IMR-90 (cell line): ENCODE measurements at regions not wholly inside any gene's neighbourhood (a gene's known extent, or its start where the extent isn't known, plus 50 kb on each side); places are given as distances from the start of the nearest gene placed in this dataset.
"Not testable (repeated sequence)": the region's sequence is repeated elsewhere in the genome, so short reads cannot be mapped to it uniquely, and the experiment has no call there.

Source experiments
- ATAC-seq: fragments of 200-7000 bp; cut with Tn5 transposase; 2 replicates; pipeline ENCODE4 v1.9.1; 2020; ENCODE audit warnings: low read depth, mild to moderate bottlenecking, moderate library complexity
- BruUV-seq: library from RNA; stranded (reverse); fragments of 400-500 nt; replicated peaks from 2 replicates; lab custom pipeline; 2021; lab: Mats Ljungman, UMichigan
- CTCF ChIA-PET: fragments of 300-600 bp; formaldehyde crosslinking; extraction: SDS; loops from one replicate; lab custom pipeline; 2021; ENCODE audit warnings: antibody characterized with exemption; lab: Yijun Ruan, JAX
- POLR2A ChIA-PET: fragments of 300-600 bp; sonication (Branson Sonifier 250); formaldehyde crosslinking; loops from one replicate; lab custom pipeline; 2022; ENCODE audit warnings: antibody characterized with exemption; ENCODE audit not compliant: unreplicated experiment; lab: Charles Lee
- DNase-seq: peaks from one replicate; pipeline ENCODE4 v3.0.0; 2013
- H2AFZ ChIP-seq: replicated peaks from 2 replicates; pipeline ENCODE3; 2013; ENCODE audit warnings: low read length, mild to moderate bottlenecking; ENCODE audit not compliant: poor library complexity
- H2AK5ac ChIP-seq: 2 replicates; pipeline ENCODE4 v1.6.1; 2013; ENCODE audit warnings: low read depth, low read length, inconsistent platforms
- H2AK9ac ChIP-seq: replicated peaks from 2 replicates; pipeline ENCODE3; 2013; ENCODE audit warnings: mild to moderate bottlenecking, low read depth, low read length, moderate library complexity; ENCODE audit not compliant: poor library complexity
- H2BK120ac ChIP-seq: 2 replicates; pipeline ENCODE4 v1.6.1; 2013; ENCODE audit warnings: low read depth, low read length, inconsistent platforms
- H2BK15ac ChIP-seq: 3 replicates; pipeline ENCODE4 v1.6.1; 2013; ENCODE audit warnings: low read depth, low read length, inconsistent platforms
- H2BK20ac ChIP-seq: 2 replicates; pipeline ENCODE4 v1.6.1; 2013; ENCODE audit warnings: low read depth, mild to moderate bottlenecking, inconsistent platforms, low read length, moderate library complexity
- H2BK5ac ChIP-seq: 2 replicates; pipeline ENCODE4 v1.6.1; 2013; ENCODE audit warnings: mild to moderate bottlenecking, low read depth, low read length, inconsistent platforms; ENCODE audit not compliant: poor library complexity, severe bottlenecking
- H3K14ac ChIP-seq: replicated peaks from 2 replicates; pipeline ENCODE4 v1.6.1; 2013; ENCODE audit warnings: low read depth, low read length, inconsistent platforms
- H3K18ac ChIP-seq: 2 replicates; pipeline ENCODE4 v1.6.1; 2013; ENCODE audit warnings: low read depth, low read length, control low read depth
- H3K23ac ChIP-seq: 2 replicates; pipeline ENCODE4 v1.6.1; 2013; ENCODE audit warnings: low read depth, low read length, inconsistent platforms
- H3K27ac ChIP-seq: 2 replicates; pipeline ENCODE4 v1.5.1; 2013; ENCODE audit warnings: mild to moderate bottlenecking, control low read depth, low read length; ENCODE audit not compliant: insufficient read depth
- H3K27me3 ChIP-seq: 2 replicates; pipeline ENCODE4 v1.6.1; 2013; ENCODE audit warnings: low read length; ENCODE audit not compliant: control insufficient read depth, insufficient read depth
- H3K36me3 ChIP-seq: 2 replicates; pipeline ENCODE4 v1.6.1; 2013; ENCODE audit warnings: low read length, mixed read lengths; ENCODE audit not compliant: control insufficient read depth, insufficient read depth
- H3K4ac ChIP-seq: 2 replicates; pipeline ENCODE4 v1.6.1; 2013; ENCODE audit warnings: low read depth, low read length, inconsistent platforms
- H3K4me1 ChIP-seq: 2 replicates; pipeline ENCODE4 v1.6.1; 2013; ENCODE audit warnings: low read length, mixed read lengths; ENCODE audit not compliant: control insufficient read depth, insufficient read depth
- H3K4me2 ChIP-seq: 2 replicates; pipeline ENCODE4 v1.6.1; 2013; ENCODE audit warnings: low read depth, mild to moderate bottlenecking, control low read depth, low read length, moderate library complexity
- H3K4me3 ChIP-seq: 2 replicates; pipeline ENCODE4 v1.5.1; 2013; ENCODE audit warnings: low read depth, mild to moderate bottlenecking, control low read depth, low read length, moderate library complexity; ENCODE audit not compliant: insufficient read depth
- H3K56ac ChIP-seq: 2 replicates; pipeline ENCODE4 v1.6.1; 2013; ENCODE audit warnings: low read length, inconsistent platforms; ENCODE audit not compliant: insufficient read depth; ENCODE audit errors: extremely low read depth
- H3K79me1 ChIP-seq, 2 experiments: 2 replicates each; pipeline ENCODE4 v1.6.1; 2013; ENCODE audit warnings: low read length in 2 of 2, inconsistent platforms in 1 of 2, low read depth in 1 of 2
- H3K9ac ChIP-seq: 2 replicates; pipeline ENCODE4 v1.6.1; 2013; ENCODE audit warnings: low read depth, low read length, control low read depth
- H3K9me1 ChIP-seq: 2 replicates; pipeline ENCODE4 v1.6.1; 2013; ENCODE audit warnings: low read length, inconsistent platforms; ENCODE audit not compliant: insufficient read depth
- H3K9me3 ChIP-seq: 2 replicates; pipeline ENCODE4 v1.6.1; 2013; ENCODE audit warnings: low read length; ENCODE audit not compliant: control insufficient read depth, insufficient read depth
- H4K20me1 ChIP-seq: 2 replicates; pipeline ENCODE4 v1.6.1; 2013; ENCODE audit warnings: low read length, inconsistent platforms; ENCODE audit not compliant: insufficient read depth
- H4K5ac ChIP-seq: 2 replicates; pipeline ENCODE4 v1.6.1; 2013; ENCODE audit warnings: mild to moderate bottlenecking, low read depth, low read length, control low read depth
- H4K8ac ChIP-seq, 2 experiments: 2 replicates each; pipeline ENCODE4 v1.6.1; 2013; ENCODE audit warnings: low read depth in 2 of 2, low read length in 2 of 2, control low read depth in 1 of 2, inconsistent platforms in 1 of 2
- H4K91ac ChIP-seq: 2 replicates; pipeline ENCODE4 v1.6.1; 2013; ENCODE audit warnings: low read depth, low read length, inconsistent platforms; ENCODE audit not compliant: insufficient read depth
- MAZ ChIP-seq: IDR thresholded peaks from 2 replicates; pipeline ENCODE4 v1.6.1; 2012; ENCODE audit warnings: low read depth, mild to moderate bottlenecking, low read length, improper control_type of control experiment, moderate library complexity, borderline replicate concordance
- WGBS, 2 experiments: methylation state at CpG; one replicate each; pipeline versions ENCODE4 v1.1.5 to v1.1.7; 2013; ENCODE audit warnings: missing lambda C conversion rate in 2 of 2; ENCODE audit not compliant: insufficient read length in 1 of 2; ENCODE audit errors: extremely low coverage in 2 of 2; 5-methylcytosine and 5-hydroxymethylcytosine counted together
- dilution Hi-C: fragments of 300-500 bp; cut with HindIII; formaldehyde crosslinking; loops from one replicate; pipeline ENCODE4 v1.14.3; 2018; ENCODE audit warnings: low sequenced_read_pairs; ENCODE audit not compliant: unreplicated experiment
- in situ Hi-C: fragments of 300-500 bp; cut with MboI; formaldehyde crosslinking; loops from 3 replicates; pipeline ENCODE4 v1.14.3; 2019; ENCODE audit warnings: low sequenced_read_pairs, inconsistent platforms, mixed read lengths
- intact Hi-C: fragments of 100-400 bp; cut with micrococcal nuclease; formaldehyde crosslinking; loops from 2 replicates; pipeline ENCODE4 v1.10.0; 2022

DNA sequence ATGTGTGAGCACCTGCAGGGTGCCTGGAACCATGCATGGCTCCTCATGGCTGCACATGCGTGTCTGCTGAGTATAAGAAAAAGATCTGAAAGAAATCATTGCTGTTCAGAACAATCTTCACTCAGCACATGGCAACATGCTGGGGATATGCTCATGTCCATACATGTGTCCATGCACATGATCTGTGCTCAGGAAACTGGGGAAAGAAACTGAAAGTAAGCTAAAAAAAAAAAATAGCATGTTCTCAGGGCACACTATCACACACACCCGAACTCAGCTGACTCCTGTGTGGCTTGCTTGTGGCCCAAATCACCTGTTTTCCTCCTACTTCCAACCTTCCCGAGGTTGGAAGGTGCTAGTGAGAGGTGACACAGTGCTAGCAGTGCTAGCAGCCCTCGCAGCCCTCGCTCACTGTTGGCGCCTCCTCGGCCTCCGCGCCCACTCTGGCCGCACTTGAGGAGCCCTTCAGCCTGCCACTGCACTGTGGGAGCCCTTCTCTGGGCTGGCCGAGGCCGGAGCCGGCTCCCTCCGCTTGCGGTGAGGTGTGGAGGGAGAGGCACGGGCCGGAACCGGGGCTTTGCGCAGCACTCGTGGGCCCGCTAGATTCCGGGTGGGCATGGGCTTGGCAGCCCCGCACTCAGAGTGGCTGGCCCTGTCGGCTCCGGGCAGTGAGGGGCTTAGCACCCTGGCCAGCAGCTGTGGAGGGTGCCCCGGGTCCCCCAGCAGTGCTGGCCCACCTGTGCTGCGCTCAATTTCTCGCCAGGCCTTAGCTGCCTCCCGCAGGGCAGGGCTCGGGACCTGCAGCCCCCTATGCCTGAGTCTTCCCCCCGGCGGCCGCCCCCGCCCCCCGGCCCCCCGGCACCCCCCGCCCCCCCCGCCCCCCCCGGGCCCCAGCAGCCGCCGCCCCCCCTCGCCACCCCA, 76.0 kb downstream of the GADD45G start:
- POLR2A ChIA-PET: no interaction called here
- H4K91ac ChIP-seq: no peak overlapping the region
- no peak overlapping the region for H3K4me2 ChIP-seq
- no peak for TF ChIP-seq MAZ
- no peaks in the 10 kb centered on the region for H3K36me3 ChIP-seq
- ATAC-seq: no peak
- H3K23ac ChIP-seq: no peak overlapping the region
- WGBS, 2 experiments: 90% methylated on average over 4 of the region's 42 CpGs; no CpG with 5 or more reads in 1 of the 2 experiments
- no peak overlapping the region for H4K5ac ChIP-seq
- H2BK20ac ChIP-seq: no peak overlapping the region
- H2AK5ac ChIP-seq: no peak overlapping the region
- no peaks in the 10 kb centered on the region for H3K79me1 ChIP-seq
- no peak overlapping the region for H3K56ac ChIP-seq
- in situ Hi-C loops (no loop called here), intact Hi-C loops (no loop called here), dilution Hi-C loops (no loop called here)
- no peak overlapping the region for H3K27ac ChIP-seq
- no peaks in the 10 kb centered on the region for H3K9me1 ChIP-seq
- CTCF ChIA-PET: no interaction called here
- no peak overlapping the region for H2BK15ac ChIP-seq
- H2BK5ac ChIP-seq: no peak overlapping the region
- H3K14ac ChIP-seq: no peak overlapping the region
- no peak overlapping the region for H2BK120ac ChIP-seq
- H4K20me1 ChIP-seq: no peaks in the 10 kb centered on the region
- no peak overlapping the region for H3K4ac ChIP-seq
- H2AK9ac ChIP-seq: no peak overlapping the region
- no peak for DNase-seq
- no peak overlapping the region for H3K4me3 ChIP-seq
- H3K18ac ChIP-seq: no peak overlapping the region
- BruUV-seq: no TSS peak
- no peak overlapping the region for H4K8ac ChIP-seq
- no peaks in the 10 kb centered on the region for H3K9me3 ChIP-seq
- peaks cover 3% of the 10 kb centered on the region; the same call in 1 of the 2 replicates for H3K27me3 ChIP-seq
- no peak overlapping the region for H2AFZ ChIP-seq
- no peaks in the 10 kb centered on the region for H3K4me1 ChIP-seq
- H3K9ac ChIP-seq: no peak overlapping the region

DNA sequence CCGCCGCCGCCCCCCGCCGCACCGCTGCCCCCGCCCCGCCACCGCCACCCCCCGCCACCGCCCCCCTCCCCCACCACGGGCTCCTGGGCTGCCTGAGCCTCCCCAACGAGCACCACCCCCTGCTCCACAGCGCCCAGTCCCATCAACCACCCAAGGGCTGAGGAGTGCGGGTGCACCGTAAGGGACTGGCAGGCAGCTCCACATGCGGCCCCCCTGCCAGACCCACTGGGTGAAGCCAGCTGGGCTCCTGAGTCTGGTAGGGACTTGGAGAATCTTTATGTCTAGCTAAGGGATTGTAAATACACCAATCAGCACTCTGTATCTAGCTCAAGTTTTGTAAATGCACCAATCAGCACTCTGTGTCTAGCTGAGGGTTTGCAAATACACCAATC, 76.7 kb downstream of the GADD45G start:
- ATAC-seq, H4K91ac ChIP-seq, H3K9me3 ChIP-seq, H4K5ac ChIP-seq, H4K20me1 ChIP-seq, H2AK5ac ChIP-seq, H3K4ac ChIP-seq, H2BK15ac ChIP-seq, H3K9ac ChIP-seq, H3K27ac ChIP-seq, H3K27me3 ChIP-seq, H3K56ac ChIP-seq, H2BK20ac ChIP-seq, H2AK9ac ChIP-seq, dilution Hi-C loops, H3K18ac ChIP-seq, H3K4me2 ChIP-seq, DNase-seq, H3K4me3 ChIP-seq, BruUV-seq, H2AFZ ChIP-seq, in situ Hi-C loops, H3K9me1 ChIP-seq, H2BK120ac ChIP-seq, H3K4me1 ChIP-seq, H3K36me3 ChIP-seq, H4K8ac ChIP-seq, CTCF ChIA-PET, H3K79me1 ChIP-seq, intact Hi-C loops, H3K14ac ChIP-seq, H3K23ac ChIP-seq, H2BK5ac ChIP-seq, POLR2A ChIA-PET: not testable (repeated sequence)
- WGBS, 2 experiments: no CpG with 5 or more reads among the region's 17 CpGs
